Activated CD4-positive, alpha-beta T cell treated with anti-CD3 and anti-CD28 coated beads, Interleukin-2, amount 50 U/mL, for 1 hour (primary cell): ENCODE measurements at regions not wholly inside any gene's neighbourhood (a gene's known extent, or its start where the extent isn't known, plus 50 kb on each side); places are given as distances from the start of the nearest gene placed in this dataset.

Source experiments
- DNase-seq: peaks from one replicate; pipeline ENCODE4 v3.0.0-alpha.2; 2020

DNA sequence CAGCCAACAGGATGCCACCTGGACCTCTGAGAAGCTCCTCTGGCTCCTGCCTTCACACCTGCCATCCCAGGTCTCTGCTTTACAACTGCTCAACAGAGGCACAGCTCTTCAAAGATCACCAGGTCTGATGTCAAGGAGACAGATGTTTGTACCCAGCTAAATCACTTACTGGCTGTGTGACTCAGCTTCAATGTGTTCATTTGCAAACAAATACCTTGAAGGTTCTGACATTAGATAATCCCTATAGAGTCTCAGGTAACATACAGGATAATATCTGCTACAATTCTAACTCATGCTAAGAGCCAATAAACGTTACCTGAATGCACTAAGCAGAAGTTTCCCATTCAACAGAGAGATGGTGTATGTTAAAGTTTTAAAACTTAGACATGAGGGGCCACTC, 163.4 kb upstream of the IGF1R start:
- DNase-seq = no peak

DNA sequence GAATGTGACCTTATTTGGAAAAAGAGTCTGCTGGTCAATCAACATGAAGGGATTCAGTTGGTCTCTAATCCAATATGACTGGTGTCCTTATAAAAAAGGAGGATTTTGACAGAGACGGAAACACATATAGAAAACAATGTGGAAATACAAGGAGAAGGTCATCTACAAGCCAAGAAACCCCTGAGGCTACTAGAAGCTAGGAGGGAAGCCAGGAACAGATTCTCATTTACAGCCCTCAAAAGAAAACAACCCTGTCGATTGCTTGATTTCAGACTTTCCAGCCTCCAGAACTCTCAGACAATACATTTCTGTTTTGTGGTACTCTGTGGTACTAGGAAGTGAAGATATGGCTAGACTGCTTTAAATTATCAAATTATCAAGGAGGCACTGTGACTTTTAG, 162.9 kb upstream of the IGF1R start:
- no peak for DNase-seq

DNA sequence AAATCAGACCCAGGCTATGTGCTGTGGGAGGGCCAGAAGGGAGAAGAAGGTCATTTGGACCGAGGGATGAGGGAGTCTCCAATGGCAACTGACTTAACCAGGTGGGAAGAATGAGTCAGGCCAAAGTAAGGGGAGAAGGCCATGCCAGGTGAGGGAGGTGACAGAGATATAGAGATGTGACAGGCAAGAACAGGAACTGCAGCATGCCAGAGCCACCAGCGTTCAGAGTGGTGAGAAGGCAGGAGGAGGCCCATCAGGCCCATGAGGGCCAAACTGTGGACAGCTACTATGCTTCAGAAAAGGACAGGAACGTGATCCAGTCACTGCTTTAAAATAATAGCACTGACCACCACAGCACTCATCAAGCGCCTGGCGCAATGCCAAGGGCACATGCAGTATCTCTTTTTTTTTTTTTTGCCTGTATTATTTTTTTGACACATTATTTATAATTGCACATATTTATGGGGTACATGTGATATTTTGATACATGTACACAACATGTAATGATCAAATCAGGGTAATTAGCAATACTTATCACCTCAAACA, 154.3 kb upstream of the IGF1R start:
- no peak for DNase-seq

DNA sequence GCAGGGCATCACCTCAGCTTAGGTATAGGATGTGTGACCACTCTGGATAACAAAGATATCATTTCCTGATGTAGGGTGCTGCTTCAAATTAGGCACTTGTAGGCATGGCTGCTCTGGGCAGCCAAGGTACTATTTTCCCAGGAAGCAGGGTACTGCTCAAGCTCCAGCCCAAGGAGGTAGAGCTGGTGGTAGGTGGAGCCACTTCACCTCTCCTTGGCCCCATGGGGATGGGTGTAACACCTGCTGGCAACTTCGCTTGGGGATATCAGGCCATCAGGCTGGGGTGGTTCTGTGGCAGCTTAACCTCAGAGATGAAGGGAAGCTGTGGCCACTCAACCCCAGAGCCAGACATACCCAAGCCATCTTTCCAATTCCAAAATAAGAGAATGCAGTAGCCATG, 147.1 kb upstream of the IGF1R start:
- no peak for DNase-seq

DNA sequence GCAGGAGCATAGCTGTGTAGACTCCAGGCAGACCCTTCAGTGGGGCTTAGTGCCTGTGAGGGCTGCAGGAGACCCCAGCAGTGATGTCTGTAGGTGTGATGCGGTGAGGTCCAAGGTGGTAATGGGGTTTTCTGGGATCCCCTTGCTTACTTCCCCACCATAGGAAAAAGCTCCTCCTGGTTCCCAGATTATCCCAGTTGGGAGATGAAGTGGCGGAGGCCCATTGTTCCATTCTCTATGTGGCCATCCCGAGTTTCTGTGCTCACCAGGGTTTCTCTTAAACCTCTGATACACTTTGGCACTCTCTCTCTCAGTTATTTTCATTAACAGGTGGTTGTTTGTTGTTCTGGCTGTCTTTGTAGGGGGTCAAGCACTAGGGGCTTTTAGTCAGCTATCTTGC, 146.7 kb upstream of the IGF1R start:
- DNase-seq = no peak

DNA sequence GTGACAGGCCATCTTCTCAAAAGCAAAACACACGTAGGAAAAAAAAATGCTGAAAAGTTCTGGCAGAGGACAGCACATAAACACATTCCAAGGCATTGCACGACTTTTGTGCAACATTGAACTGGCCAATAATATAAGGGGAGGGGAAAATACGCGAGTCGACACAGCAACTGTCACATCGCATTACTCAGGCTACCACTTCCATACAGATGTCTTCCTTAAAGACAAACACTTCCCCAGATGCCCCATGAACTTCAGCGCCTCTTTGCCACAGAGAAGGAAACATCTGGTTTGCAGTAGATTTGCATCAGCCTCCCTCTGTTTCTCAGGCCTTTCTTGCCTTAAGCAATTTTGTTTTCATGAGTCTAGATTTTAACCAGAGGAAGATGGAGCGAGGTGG, 144.4 kb upstream of the IGF1R start:
- DNase-seq = no peak

DNA sequence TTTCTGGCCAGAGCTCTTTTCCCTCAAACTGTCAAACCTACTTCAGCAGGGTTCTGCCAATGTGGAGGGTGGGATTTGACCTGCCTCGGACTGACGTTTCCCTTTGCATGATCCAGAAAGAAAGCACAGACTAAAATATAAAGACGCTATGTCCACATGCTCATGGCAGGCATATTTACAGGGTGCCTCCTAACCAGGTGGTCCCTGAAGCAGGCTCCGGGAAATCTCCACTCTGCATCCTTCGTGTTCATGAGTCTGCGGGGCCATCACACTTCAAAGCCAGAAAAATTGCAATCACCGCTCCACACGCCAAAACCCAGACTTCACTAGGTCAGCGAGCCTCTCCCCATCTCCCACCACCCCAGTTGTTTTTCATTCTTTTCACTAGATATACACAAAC, 143.3 kb upstream of the IGF1R start:
- no peak for DNase-seq

DNA sequence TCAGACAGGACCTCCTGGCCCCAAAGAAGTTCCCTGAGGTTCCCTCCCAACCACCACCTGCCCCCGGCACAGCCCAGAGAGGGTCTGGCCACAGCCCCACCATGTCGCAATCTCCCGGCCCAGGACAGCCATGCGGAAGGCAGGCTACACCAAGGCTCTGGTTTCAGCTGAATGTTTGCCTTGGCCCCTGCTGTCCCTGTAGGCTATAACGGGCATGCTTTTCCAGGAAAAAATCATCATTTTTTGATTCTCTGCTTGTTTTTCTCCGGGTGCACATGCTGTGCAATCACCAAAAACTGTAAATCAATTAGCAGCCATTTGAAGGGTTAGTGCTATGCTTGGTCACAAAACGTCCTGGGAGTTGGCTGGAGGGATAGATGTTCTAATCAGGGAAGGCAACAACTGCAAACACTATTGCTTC, 142.7 kb upstream of the IGF1R start:
- no peak for DNase-seq

DNA sequence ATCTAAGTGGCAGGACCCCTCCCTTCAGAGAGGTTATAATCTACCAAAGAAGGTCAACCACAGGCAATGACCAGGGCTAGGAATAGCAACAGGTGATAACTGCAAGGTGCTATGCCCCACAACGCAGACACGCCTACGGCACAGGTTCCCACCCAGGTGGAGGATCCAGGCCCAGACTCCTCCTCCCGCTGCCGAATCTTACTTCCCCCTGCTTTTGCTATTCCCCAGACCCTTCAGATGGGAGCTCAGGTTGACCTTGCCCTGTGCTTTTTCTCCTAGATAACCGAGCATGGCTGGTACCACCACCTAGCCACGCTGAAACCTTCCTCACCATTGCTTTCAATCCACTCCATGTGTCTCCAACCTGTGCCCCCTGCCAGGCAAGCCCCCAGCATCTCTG, 142.2 kb upstream of the IGF1R start:
- DNase-seq = no peak

DNA sequence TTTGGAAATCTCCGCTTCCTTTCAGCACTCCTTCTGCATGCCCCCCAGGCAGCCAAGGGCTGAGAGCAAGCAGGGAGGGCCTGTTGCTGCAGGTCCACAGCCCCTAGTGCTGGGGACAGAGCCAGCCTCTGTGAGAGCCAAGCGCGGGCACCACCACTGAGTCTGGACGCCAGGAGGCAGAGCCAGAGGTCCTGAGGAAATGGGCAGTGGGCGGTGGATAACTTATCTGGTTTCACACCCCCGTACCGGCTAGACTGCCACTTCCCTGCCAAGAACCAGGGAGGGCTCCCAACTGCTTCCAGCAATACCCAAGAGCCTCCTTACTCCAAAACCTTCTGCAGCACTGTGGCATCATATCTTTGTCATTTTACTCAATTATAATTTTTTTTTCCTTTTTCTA, 141.6 kb upstream of the IGF1R start:
- no peak for DNase-seq

DNA sequence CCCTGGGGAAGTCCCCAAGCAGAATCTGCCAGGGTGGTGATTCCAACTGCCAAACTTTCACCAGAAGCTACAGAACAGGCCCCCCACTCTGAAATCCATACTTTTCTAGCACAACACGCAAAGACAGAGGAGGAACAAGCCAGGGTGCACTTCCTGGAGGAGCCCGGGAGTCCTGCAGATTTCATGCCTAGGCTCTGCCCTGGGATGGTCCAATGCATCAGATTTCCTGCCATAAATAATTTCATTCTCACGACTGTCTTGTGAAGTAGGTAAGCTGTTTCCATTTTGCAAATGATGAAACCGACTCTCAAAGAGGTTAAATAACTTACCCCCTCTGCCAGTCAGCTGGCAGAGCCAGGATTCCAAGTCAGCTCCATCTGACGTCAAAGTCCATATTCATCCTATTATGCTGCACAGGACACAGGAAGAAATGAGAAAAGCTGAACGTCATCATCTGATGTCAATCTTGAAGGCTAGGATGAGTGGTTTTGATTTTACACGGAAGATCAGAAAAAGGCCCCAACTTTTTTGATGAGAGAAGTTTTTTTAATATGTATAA, 134.8 kb upstream of the IGF1R start:
- no peak for DNase-seq

DNA sequence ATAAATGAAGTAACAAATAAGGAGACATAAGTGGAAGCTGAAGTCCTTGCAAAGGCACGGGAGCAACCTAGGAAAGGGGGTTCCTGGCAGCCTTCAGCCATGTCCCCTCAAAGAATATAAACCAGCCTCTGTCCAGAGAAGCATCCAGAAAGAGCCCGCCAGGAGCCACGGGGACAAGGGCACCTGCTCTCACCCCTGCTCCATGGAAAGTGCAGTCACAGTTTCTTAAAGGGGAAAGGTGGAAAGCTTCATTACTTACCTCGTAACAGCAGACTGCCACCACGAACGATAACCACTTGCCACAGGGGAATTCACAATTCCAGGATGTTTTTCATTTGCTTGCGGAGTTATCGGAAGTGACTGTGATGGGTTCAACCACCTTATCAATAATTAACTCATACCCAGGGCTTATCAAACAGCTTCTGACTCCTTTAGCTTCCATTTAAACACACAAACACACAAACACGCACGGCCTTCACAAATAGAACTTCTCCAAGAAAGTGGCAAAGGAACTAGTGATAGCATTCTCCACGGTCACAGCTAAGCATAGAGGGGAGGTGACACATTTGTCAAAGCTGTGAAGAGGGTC, 134.2 kb upstream of the IGF1R start:
- no peak for DNase-seq

DNA sequence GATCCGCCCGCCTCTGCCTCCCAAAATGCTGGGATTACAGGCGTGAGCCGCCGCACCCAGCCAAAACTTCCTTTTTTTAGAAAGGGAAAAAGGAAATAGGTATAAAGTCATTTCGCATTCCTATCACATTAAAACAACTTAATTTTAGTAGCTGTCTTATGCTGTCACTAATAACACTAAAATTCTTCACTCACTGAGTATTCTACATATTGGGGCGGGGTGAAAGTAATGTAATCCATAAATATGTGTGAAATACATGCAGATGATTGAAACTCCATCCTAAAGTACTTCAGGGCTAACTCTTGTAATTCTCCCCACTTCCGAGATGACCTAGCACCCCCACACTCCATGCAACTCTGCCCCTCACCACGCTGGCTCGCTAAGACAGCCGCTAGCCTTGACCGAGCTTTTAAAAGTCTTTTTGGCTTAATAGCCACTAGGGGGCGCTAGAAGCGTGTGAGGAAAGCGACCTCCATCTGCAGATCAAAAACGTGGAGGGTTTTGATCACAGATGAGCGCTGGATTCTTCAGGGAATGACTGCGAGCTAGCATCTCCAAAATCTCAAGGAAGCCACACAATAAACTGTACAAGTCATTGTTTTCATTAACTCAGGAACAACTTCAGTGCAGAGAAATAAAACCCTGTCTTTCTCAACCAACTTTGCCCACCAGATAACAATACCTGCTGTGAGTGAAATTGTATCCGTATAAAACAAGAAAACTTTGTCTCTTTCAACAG, 129.3 kb upstream of the IGF1R start:
- peak; percentile 33 for DNase-seq

DNA sequence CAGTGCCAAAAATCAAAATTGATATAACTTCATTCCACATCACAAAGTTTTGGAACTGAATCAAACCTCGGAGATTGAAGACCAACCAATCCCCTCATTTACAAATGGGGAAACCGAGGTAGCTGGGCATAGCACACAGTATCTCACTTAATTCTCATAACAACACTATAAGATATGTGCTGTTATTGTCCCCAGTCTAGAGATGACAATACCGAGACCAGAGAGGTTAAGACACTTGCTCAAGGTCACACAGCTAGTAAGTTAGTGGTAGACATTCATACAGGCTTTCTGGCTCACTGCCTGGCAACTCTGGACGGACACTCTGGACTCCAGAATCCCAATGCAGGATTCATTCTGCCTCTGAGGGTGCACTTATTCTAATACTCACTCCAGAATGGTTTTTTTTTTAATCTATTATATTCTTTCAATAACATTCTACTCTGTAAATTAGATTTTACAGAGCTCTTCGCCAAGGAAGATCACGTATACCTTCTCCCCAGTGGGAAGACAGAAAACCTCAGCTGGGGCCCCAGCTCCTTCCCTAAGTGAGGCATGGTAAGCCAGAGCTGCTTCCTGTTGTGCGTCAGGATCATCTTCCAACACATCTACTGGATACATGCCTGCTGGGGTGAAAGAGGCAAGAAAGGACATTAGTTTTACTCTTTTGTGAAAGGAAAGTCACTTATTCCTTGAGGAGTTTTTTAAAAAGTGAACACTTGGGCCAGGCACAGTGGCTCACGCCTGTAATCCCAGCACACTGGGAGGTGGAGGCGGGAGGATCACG, 128.4 kb upstream of the IGF1R start:
- DNase-seq = no peak

DNA sequence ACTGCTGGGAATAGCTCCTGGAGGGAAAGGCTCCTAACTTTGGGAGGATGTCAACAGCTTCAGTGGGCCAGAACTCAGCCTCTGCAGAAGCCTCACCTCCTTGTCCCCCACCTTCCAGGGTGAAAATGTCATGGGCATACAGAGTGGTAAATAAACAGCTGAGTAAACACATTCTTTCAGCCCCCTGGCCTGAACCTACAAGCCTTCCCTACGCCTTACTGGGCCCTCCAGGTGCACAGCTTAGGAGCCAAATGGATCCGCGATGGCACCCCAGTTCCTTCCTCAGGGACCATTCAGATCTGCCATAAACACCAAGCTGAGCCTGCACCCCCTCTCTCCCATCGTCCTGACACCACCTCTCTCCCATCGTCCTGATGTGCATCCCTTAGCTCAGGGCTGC, 126.2 kb upstream of the IGF1R start:
- no peak for DNase-seq

DNA sequence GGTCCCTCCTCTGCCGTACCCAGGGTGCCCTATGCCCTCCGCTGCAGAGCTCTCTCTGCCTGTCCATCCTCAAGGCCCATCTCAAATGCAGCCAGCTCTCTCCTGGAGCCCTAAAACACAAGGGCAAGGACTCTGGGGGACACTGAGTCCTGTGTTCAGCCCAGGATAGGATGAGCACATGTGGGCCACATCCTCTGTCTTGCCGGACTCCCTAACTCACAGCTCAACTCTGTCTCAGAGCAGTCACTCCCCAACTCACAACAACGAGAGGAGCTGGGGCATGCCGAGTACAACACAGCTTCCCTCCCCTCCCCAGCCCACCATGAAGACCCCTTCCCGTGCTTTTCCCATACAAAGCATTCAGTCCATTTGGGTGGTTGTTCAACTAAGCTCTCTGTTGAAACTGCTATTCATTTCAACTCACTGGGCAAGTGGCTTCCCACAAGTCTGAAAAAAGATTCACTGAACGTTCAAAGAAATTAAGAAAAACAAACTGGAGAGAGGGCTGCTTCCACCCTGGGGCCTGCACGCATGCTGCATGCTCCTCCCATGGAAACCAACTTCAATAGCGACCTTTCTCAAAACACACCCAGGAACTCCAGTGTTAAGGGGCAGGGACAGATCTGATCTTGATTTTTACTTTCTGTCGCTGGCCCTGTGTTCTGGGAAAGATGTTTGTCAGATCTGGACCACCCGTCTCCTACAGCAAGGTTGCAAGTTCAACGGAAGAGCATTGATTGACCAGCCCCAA, 124.3 kb upstream of the IGF1R start:
- no peak for DNase-seq

DNA sequence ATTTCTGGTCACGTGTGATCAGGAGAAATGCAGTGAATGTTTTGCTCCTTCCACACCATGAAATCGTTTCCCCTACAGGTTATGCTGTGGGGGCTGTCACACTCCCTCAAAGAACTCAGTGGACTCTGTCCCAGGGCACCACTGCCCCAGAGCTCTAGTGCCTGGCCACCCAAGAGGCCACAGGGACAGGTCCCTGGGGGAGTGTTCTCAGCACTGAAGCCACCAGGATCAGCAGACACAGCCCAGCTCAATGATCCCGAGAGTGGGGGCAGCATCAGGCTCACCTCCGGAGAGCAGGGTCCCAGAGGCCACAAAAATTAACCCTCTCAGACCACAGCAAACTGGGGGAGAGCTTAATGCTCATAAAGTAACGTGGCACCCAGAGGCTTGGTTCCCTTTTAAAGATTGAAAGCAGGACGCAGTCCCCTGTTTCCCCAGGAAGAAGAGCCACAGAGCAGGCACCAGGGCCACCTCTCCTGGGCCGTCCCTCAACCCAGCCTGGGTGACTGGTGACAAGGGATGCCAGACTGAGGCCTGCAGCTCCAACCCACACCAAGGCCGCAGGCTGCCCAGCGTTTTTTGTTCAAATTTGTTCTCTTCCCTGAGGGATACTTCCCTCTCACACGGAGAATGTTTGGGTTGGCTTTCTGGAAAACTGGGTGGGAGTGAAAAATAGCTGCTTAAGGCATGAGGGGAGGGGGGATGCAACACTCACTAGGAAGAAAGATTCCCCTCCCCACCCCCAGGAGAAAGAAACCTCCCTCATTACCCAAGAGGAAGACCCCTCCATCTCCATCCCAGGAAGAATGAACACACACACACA, 123.3 kb upstream of the IGF1R start:
- DNase-seq = no peak

DNA sequence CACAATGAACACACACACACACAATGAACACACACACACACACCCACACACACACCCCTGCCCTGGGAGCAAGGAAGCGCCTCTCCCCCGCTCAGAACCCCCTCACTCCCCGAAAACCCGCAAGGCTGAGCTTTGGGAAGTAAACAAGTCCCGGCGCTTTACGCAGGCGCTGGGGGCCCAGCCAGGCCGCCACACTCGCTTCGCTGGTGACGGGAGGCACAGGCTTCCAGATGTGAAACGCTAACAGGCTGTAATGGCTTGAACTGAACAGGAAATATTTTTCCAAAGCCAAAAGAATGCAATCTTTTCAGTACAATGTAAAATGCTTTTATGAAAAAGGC, 122.7 kb upstream of the IGF1R start:
- no peak for DNase-seq

DNA sequence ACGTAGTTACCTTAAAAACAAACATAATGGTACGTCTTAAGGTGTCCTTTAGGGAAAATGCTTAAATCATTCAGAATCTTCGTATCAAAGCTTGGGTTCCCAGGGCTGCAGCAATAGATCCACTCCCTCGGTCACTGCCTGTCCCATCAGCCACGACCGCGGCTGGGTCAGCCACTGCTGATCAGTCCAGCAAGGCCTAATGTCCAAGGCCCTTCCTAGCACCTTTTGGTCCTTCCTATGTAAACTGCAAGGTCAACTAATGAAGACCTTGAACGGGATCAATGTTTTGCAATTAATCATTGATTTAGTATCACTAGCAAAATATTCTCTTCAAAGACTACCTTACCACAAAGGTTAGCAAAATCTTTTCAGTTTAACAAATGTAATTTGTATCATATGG, 122.2 kb upstream of the IGF1R start:
- no peak for DNase-seq

DNA sequence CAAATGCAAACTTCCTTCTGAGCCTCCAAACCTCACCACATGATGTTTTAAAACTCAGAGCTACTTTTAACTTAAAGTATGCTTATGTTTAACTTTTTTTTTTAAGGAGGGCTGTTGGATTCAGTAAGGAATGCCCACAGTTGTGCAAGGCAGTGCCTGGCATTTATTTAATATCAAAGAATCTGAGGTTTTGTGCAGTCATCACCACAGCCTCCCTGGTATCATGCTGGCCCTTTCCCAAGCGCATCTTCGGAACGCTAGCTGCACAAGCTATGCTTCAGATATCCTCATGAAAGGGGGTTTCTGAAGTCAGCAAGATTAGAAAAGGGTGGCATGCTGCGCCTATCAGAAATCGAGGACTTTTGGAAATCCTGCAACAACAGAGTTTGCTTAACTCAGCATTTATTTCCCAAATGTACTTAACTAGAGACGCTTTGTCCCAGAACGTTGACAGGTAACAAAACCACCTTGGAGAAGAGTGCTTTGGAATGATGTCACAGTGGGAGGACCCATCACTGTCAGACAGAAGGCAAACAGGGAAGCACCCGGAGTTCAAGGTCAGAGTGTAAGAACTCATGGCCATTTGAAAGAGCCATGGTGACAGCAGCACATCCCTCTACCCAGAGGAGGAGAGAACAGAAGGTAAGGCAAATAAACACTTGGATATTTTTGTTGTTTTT, 120.2 kb upstream of the IGF1R start:
- DNase-seq = no peak
